H4 (cell line): ENCODE measurements at regions not wholly inside any gene's neighbourhood (a gene's known extent, or its start where the extent isn't known, plus 50 kb on each side); places are given as distances from the start of the nearest gene placed in this dataset.
A peak's percentile ranks its signal among the peaks of the same experiment; 100 is the strongest.
"Not testable (repeated sequence)": the region's sequence is repeated elsewhere in the genome, so short reads cannot be mapped to it uniquely, and the experiment has no call there.

Experiments
- DNase-seq: peaks from one replicate; pipeline ENCODE4 v3.0.0-alpha.2; 2015; ENCODE audit warnings: low spot score

DNA sequence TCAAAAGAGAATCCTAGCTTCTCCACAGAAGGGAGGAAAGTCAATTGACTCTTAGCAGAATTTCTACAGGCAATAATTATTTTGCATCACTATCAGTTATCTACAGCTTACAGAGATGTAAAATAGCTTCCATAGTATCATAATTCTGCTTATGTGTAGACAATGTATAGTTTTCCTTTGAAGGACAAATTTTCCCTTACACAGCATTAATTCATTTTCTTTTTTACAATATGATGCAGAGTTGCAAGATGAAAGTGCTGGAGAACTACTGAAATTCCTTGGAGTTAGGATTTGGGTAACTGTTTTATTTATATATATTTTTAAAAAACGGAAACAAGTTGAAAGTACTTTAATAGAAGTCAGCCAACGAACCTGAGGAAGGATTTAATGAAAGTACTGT is 111.0 kb upstream of the CPHXL start:
- DNase-seq = no peak

DNA sequence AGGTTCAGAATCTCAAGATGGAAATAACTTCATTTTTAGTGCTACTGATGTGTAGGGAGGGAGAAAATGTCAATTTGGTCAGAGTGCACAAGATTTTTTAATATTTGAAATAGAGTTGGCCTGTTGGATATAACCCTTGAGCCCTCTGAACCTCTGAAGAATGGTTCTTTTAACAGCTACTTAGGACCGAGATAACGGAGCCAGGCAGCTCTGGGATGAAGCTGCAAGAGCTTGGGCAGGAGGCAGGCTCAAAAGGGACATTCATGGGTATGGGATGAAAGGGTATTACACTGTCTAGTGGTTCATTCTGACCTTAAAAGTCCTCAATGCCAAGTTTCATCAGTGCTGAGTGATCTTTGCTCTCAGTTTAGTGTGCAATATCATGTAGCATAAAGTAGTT is 111.4 kb upstream of the CPHXL start:
- DNase-seq = no peak

DNA sequence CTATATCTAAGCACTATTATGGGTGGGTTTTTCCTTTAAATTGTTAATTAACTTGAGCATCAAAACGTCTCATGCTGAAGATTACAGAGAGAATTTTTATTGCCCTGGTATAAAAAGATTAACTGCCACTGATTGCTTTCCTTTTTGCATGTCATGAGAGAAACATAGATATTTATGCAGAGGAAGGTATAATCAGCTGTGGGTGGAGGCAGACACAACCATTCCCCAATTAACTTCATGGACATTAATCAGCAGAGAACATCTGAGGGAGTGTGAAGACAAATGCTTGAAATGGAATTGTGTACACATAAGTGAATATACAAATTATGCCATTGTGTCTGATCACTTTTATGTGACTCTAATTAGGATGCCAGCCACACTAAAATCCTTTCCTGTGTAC is 115.2 kb upstream of the CPHXL start:
- DNase-seq = no peak

GRCh38 chr16:75847172-75847571 is 120.9 kb upstream of the CPHXL start:
- no peak for DNase-seq

DNA sequence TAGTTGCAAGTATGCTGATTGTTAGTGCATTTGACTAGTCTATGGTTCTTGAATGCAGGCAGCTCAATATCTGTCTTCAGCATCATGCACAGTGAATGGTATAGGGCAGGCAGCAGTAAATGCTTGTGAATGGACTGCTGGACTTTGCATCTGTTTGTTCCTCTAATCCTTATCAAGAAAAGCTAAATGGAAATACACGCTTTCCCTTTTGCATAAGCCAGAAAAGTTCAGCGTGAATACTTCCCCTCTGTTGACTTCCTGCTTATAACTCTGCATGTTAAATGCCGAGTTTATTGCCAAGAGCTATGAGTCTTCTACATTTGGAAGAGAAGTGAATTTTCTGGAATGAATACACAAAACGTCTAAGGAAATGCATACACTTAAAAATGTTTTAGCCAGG is 127.9 kb upstream of the CPHXL start:
- DNase-seq = no peak

DNA sequence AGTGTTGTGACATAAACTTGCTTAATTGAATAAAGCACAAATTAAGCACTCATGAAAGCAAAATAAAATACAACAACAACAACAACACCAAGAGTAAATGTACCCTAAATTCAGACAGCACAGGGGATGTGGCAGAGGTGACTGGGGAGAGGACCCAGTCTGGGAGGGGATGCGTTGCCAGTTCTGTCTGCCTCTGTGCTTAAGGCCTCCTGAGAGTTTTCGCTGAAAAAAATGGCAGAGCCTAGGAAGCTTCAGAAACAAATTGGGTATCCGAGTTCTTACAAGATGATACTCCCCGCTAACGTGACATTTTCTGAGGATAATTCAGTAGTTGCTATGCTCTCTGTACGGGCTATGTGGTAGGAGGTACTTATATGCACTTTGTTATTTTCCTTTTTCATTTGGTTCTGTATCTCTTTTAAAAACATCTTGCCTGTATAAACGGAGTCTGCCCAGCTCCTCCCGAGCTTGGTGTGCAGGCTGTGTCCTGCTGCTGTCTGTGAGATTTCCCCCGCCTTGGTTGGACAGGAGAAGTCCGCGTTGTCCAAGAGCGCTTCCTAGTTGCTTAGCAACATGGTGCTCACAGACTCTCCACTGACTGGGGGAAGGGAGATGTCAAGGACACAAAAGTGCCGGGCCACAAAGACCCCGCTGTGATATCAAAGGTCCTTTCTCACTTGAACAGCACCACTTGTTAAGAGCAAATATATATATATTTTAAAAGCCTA is 134.2 kb upstream of the CPHXL start:
- peak; percentile 23 for DNase-seq

DNA sequence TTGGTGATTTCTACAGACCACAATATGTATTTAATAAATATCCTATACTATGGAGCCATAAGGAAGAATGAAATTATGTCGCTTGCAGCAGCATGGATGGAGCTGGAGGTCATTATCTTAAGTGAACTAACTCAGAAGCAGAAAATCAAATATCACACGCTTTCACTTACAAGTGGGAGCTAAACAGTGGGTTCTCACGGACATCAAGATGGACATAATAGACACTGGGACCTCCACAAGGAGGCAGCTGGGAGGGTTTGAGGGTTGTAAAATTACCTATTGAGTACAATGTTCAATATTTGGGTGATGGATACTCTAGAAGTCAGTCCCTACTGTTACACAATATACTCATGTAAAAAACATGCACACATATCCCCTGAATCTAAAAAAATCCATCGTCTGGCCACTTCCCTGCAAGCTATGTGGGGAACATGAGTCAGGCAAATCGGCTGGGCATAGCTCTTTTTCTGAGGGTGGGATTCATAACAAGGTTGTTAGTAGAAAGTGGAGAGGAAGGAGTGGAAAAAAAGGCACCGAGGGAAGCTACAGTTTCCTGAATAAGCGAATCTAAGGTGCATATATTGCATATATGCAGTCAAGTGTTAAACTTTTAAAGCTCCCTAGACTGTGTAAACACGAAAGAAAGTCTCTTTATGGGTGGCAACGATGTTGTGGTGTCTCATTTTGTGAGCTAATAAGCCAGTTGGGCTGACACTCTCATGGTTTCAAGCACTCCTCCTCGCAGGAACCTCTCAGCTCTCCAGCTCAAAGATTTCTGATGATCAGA is 135.2 kb upstream of the CPHXL start:
- no peak for DNase-seq

DNA sequence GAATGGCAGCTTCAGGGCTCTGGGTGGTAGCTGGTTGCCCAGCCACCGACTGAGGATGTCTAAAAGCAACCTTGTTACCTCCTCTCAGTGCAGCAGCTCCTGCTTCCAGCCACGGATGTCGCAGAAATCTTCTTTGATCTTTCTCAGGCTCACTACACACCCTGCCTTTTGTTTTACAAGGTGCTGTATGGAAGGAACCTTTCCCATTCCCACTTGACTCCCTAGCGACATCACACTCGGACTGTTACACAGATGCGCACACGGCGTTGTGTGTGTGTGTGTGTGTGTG is 135.8 kb upstream of the CPHXL start:
- DNase-seq = no peak

DNA sequence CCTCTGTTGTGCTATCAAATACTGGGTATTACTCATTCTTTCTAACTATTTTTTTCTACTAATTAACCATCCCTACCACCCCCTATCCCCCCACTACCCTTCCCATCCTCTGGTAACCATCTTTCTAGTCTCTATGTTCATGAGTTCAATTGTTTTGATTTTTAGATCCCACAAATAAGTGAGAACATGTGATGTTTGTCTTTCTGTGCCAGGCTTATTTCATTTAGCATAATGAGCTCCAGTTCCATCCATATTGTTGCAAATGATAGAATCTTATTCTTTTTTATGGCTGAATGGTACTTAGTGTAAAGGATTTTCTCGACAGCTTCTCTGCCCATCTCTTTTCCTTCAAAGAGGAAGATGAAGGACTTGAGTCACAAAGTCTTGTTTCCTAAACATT is 138.0 kb upstream of the CPHXL start:
- no peak for DNase-seq

- no peak for DNase-seq
Measured at GRCh38 chr16:75865736-75866135, 139.4 kb upstream of the CPHXL start.

DNA sequence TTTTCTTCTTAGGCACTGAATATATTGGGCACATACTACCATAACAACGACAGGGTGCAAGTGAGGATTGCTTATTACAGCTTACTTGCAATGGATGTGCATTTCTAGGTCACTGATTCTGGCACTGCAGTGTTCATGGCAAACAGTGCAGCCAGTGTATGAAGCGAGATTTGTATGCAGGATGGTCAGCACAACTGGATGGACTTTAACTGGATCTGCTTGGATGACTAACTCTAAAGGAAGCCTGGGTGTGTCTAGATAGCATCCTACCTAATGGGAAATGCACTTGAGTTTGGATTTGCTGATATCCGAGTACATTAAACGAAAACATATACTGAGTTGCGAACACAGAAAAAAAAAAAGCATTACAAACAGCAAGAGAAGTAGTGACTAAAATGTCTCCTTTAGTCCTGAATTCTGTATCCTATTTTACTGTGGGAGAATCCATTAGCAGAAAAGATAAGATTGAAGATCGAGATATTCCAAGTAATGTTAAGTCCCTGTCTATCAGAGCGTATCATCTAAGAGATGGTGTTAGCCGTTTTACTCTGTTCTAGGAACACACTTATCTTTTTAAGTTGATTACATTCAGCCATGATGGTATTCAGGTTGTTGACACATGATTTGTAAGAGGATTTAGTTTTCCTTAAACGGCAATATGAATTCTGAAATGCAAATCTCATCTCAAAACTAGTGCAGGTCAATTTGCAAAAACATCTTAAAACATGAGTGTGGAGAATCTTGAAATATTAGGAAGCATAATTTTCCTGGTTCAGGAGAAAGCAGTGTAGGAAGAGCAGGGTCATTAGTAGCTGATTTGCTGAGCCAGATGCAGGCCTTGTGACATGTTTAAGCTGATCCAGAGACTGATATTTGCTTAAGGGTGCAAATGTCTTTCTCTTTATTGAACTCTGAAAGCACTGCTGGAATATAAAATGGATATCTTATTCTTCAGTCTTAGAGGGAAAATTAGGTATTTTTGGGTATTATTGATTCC is 142.6 kb upstream of the CPHXL start:
- no peak for DNase-seq

DNA sequence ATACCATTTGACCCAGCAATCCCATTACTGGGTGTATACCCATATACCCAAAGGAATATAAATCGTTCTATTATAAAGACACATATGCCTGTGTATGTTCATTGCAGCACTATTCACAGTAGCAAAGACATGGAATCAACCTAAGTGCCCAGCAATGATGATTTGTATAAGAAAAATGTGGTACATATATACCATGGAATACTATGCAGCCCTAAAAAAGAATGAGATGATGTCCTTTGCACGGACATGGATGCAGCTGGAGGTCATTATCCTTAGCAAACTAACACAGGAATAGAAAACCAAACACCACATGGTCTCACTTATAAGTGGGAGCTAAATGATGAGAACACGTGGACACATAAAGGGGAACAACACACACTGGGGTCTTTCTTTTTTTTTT is 155.0 kb upstream of the CPHXL start:
- DNase-seq = not testable (repeated sequence)

- DNase-seq = no peak
Measured at GRCh38 chr16:75899163-75899562, 172.9 kb upstream of the CPHXL start.

GRCh38 chr16:75908331-75909117 is 182.2 kb upstream of the CPHXL start:
- DNase-seq = no peak

DNA sequence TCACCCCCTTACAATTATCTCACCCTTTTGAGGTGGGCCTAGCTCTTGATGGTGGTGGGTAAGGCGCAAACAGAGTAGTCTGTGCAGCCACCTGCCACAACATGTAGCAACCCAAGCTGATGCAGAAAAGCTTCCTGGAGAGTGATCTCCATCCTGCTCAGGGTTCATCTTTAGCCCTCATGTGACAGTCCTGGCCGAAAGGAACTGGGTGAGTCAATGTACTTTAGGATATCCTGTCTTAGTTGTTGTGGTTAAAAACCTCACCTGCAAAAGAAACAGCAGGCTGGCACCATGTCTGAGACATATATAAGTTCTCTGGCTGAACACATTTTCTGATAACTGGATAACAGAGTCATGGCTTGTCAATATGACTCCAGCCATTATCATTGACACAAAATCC is 183.5 kb upstream of the CPHXL start:
- no peak for DNase-seq

DNA sequence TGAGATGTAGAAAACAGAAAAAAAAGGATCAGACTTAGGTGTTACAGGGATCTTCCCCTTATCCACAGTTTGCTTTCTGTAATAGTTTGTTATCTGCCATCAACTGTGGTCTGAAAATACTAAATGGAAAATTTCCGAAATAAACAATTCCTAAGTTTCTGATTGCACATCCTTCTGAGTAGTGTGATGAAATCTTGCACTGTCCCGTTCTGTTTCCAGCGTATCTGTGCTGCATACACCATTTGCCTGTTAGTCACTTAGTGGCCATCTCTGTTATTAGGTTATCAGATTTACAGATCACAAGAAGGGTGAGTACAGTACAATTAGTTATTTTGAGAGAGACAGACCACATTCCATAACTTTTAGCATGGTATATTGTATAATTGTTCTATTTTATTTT is 185.6 kb upstream of the CPHXL start:
- DNase-seq = no peak

- DNase-seq = no peak
Measured at GRCh38 chr16:75913958-75914357, 187.7 kb upstream of the CPHXL start.

DNA sequence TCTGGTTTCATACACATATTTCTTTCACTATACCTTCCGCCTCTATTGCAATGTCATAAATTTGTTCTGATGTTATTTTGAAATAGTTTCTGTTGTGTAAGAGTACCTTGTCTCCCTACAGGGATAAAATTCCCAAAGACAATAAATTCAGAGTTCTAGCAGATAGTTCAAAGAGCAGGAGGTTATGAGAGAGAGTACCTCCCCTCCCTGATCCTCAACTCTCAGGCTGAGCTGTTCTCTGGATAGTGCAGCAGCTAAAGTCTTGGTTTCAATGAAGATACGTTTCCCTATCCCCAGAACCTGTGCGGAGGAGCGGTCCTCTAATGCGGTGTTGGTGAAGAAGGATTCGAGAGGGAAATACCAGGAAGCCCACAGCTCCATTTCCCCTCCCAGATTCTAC is 190.2 kb upstream of the CPHXL start:
- DNase-seq = no peak

DNA sequence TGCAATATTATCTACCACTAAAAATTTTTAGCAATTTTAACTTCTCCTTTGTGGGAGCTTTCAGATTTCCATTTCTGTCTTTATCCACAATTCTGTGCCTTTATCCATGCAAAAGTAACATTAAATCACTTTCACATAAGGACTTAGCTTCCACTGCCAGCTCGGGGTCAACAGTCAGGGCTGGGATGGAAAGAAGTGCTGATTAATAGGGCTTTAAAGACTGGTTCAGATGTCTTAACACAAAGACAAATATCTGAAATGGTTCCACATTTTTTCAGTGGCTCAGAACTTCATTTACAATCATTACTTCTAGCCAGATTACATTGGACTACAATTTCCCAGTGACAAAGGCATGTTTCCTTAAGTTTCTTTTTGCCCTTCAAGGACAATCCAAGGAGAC is 191.8 kb upstream of the CPHXL start:
- DNase-seq = no peak

DNA sequence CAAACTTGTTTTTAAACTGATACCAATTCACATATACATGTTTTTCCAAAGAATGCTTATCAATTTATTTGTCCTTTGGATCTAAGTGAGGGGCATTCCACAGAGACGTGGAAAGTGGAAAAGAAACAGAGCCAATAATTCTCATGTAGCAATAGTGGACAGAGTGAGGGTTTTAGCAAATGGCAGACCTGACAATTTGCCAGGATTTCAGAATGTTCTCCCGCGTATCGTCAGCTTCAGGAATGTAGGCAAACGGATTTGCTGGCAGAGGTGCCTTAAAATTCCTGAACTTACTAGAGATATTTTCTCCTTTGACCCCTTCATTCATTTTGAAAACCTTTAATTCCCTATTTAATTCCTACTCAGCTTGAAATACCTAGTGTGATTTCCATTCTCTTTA is 193.4 kb upstream of the CPHXL start:
- DNase-seq = no peak

- no peak for DNase-seq
Measured at GRCh38 chr16:75921281-75921680, 195.0 kb upstream of the CPHXL start.

DNA sequence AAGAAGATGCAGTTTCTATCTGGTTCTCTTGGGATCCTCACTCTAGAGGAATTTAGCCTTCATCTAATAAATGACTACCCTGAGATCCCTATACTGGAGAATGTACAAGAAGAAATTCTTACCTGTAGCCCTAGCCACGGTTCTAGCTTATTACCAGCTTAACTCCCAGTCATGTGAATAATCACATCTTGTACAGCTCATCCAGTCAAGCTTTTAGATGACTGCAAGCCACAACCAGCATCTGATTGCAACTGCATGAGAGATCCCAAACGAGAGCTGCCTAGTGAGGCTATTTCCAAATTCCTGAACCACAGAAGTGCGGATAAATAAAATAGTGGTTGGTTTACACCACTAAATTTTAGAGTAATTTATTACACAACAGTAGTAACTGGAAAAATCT is 196.0 kb upstream of the CPHXL start:
- no peak for DNase-seq
